ENCODE measurements at regions not wholly inside any gene's neighbourhood (a gene's known extent, or its start where the extent isn't known, plus 50 kb on each side); places are given as distances from the start of the nearest gene placed in this dataset.

DNA sequence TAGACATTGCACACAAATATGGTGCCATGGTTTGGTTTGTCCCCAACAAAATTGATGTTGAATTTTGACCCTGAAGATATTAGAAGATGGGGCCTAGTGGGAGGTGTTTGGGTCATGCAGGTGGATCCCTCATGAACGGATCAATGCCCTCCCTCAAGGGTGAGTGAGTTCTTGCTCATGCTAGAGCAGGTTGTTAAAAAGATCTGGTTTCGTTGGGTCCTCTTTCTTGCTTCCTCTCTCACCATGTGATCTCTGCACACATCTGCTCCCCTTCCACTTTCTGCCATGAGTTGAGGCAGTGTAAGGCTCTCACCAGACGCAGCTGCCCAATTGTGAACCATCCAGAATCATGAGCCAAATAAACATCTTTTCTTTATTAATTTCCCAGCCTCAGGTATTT, 87.8 kb upstream of the MDFIC2 start:
- no peak overlapping the region for H3K27ac ChIP-seq (ENCODE audit: low read depth, low read length)

DNA sequence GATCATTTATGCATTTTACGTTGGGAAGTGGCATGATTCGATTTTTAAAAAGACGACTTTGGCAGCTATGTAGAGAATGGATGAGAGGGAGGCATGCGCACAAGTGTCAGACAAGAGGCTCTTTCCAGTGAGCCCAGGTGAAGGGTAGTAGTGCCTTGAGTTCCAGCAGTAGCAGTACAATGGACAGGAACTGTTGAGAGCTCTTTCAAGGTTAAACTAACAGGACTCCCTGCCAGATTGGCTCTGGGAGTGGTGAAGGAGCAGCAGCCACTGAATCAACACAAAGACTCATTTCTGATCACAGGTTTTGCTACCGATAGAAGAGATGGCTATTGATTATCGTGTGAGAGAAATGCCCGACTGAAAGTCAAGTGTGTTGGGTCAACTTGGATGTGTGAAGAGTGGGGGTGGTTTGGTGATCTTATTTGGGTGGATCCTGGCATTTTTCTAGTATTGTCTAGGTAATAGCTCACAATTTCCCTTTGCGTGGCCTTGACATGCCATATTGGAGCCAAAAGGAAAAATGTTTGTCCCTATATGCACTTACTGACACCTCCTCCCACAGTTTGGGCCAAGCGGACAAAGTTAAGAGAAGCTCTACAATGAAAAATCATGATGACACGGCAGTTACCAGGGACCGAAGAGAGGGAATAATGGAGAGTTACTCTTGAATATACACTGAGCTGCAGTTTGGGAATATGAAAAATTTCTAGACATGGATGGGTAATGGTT, 81.6 kb upstream of the MDFIC2 start:
- Histone ChIP-seq H3K36me3 (ENCODE audit: low read length) (no peaks in the 10 kb centered on the region), H3K27me3 (ENCODE audit: low read length) (no peaks in the 10 kb centered on the region), H3K27ac (ENCODE audit: low read depth, low read length) (no peak overlapping the region), H2AFZ (ENCODE audit: low read depth, low read length, severe bottlenecking) (no peak overlapping the region), H3F3A (ENCODE audit: insufficient read depth) (no peaks in the 10 kb centered on the region), H3K4me2 (ENCODE audit: low read depth, low read length, poor library complexity, severe bottlenecking) (no peak overlapping the region), H3K79me2 (ENCODE audit: insufficient read depth, low read length) (no peaks in the 10 kb centered on the region), H3K9me3 (ENCODE audit: insufficient read depth, low read length) (no peaks in the 10 kb centered on the region), H4K20me1 (ENCODE audit: low read depth, low read length) (no peaks in the 10 kb centered on the region), H3K9me2 (replicated peaks; ENCODE audit: insufficient read depth, low read length) (no peaks in the 10 kb centered on the region), H3K9ac (ENCODE audit: low read length) (no peak overlapping the region), H3K4me3 (ENCODE audit: insufficient read depth, low read length, poor library complexity, severe bottlenecking) (no peak overlapping the region)
- TF ChIP-seq EZH2phosphoT487 (conservative IDR thresholded peaks at IDR 0.05; ENCODE audit: low read length): no peak
- TF ChIP-seq, protein P1, sequence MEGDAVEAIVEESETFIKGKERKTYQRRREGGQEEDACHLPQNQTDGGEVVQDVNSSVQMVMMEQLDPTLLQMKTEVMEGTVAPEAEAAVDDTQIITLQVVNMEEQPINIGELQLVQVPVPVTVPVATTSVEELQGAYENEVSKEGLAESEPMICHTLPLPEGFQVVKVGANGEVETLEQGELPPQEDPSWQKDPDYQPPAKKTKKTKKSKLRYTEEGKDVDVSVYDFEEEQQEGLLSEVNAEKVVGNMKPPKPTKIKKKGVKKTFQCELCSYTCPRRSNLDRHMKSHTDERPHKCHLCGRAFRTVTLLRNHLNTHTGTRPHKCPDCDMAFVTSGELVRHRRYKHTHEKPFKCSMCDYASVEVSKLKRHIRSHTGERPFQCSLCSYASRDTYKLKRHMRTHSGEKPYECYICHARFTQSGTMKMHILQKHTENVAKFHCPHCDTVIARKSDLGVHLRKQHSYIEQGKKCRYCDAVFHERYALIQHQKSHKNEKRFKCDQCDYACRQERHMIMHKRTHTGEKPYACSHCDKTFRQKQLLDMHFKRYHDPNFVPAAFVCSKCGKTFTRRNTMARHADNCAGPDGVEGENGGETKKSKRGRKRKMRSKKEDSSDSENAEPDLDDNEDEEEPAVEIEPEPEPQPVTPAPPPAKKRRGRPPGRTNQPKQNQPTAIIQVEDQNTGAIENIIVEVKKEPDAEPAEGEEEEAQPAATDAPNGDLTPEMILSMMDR (IDR thresholded peaks at IDR 0.05; ENCODE audit: insufficient read depth, low read length, poor library complexity, severe bottlenecking): no peak

More for the DNA sequence above, 87.8 kb upstream of the MDFIC2 start:
- no peaks in the 10 kb centered on the region for H3K27me3 ChIP-seq (ENCODE audit: low read length)
- H3K9ac ChIP-seq (ENCODE audit: low read length): no peak overlapping the region
- no peaks in the 10 kb centered on the region for H3K36me3 ChIP-seq (ENCODE audit: low read length)
- no peaks in the 10 kb centered on the region for H3K79me2 ChIP-seq (ENCODE audit: insufficient read depth, low read length)
- no peak overlapping the region for H2AFZ ChIP-seq (ENCODE audit: low read depth, low read length, severe bottlenecking)
- no peaks in the 10 kb centered on the region for H3K9me2 ChIP-seq (replicated peaks; ENCODE audit: insufficient read depth, low read length)
- no peak overlapping the region for H3K4me2 ChIP-seq (ENCODE audit: low read depth, low read length, poor library complexity, severe bottlenecking)
- TF ChIP-seq, protein P1 (IDR thresholded peaks at IDR 0.05; ENCODE audit: insufficient read depth, low read length, poor library complexity, severe bottlenecking): no peak
- TF ChIP-seq EZH2phosphoT487 (conservative IDR thresholded peaks at IDR 0.05; ENCODE audit: low read length): no peak
- no peaks in the 10 kb centered on the region for H4K20me1 ChIP-seq (ENCODE audit: low read depth, low read length)
- no peaks in the 10 kb centered on the region for H3F3A ChIP-seq (ENCODE audit: insufficient read depth)
- no peak overlapping the region for H3K4me3 ChIP-seq (ENCODE audit: insufficient read depth, low read length, poor library complexity, severe bottlenecking)
- no peaks in the 10 kb centered on the region for H3K9me3 ChIP-seq (ENCODE audit: insufficient read depth, low read length)

DNA sequence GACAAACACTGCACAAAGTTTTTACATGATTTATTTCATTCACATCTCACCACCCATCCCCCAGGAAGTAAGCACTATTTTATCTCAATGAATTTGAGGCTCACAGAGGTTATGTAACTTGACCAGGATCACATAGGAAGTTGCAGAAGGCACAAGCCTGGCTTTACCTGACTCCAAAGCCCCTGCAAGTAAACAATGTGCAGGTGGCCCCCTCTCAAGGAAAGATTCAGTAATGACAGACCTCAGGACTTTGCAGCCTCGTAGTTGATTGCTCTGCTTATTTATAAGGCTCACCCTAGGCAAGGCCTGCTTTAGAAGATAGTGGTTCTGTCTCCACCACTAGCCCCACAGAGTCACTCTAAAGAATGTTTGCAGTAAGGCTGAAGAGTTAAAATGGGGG, 79.8 kb upstream of the MDFIC2 start:
- no peak overlapping the region for H3K27ac ChIP-seq (ENCODE audit: low read depth, low read length)
- no peaks in the 10 kb centered on the region for H3K9me3 ChIP-seq (ENCODE audit: insufficient read depth, low read length)
- H3K36me3 ChIP-seq (ENCODE audit: low read length): no peaks in the 10 kb centered on the region
- no peaks in the 10 kb centered on the region for H4K20me1 ChIP-seq (ENCODE audit: low read depth, low read length)
- TF ChIP-seq EZH2phosphoT487 (conservative IDR thresholded peaks at IDR 0.05; ENCODE audit: low read length): no peak
- TF ChIP-seq, protein P1 (IDR thresholded peaks at IDR 0.05; ENCODE audit: insufficient read depth, low read length, poor library complexity, severe bottlenecking): no peak
- H3K9ac ChIP-seq (ENCODE audit: low read length): no peak overlapping the region
- H3K4me2 ChIP-seq (ENCODE audit: low read depth, low read length, poor library complexity, severe bottlenecking): no peak overlapping the region
- H3K27me3 ChIP-seq (ENCODE audit: low read length): no peaks in the 10 kb centered on the region
- no peak overlapping the region for H2AFZ ChIP-seq (ENCODE audit: low read depth, low read length, severe bottlenecking)
- H3K9me2 ChIP-seq (replicated peaks; ENCODE audit: insufficient read depth, low read length): no peaks in the 10 kb centered on the region
- no peaks in the 10 kb centered on the region for H3F3A ChIP-seq (ENCODE audit: insufficient read depth)
- H3K79me2 ChIP-seq (ENCODE audit: insufficient read depth, low read length): no peaks in the 10 kb centered on the region
- no peak overlapping the region for H3K4me3 ChIP-seq (ENCODE audit: insufficient read depth, low read length, poor library complexity, severe bottlenecking)

All from SU-DHL-6 (cell line).